ENCODE measurements at regions not wholly inside any gene's neighbourhood (a gene's known extent, or its start where the extent isn't known, plus 50 kb on each side); places are given as distances from the start of the nearest gene placed in this dataset.

GRCh38 chr1:218765753-218766152, 407.9 kb upstream of the LYPLAL1 start (continued):
- TF ChIP-seq POU5F1 (IDR thresholded peaks at IDR 0.05; ENCODE audit: borderline replicate concordance, low read depth, low read length, partially characterized antibody) (no peak), CHD4 (IDR thresholded peaks at IDR 0.05; ENCODE audit: insufficient read depth, insufficient replicate concordance, low read depth, low read length, poor library complexity, severe bottlenecking) (no peak), ZNF589 (CRISPR knock-in tag; IDR thresholded peaks at IDR 0.05; ENCODE audit: low read depth) (no peak), TFAM (CRISPR knock-in tag; conservative IDR thresholded peaks at IDR 0.05) (no peak), RAD51 (IDR thresholded peaks at IDR 0.05; ENCODE audit: borderline replicate concordance, low read depth) (no peak), EP300 (IDR thresholded peaks at IDR 0.05; ENCODE audit: low read length) (no peak)

- POLR2A ChIA-PET = no interaction called here
- DNase-seq (ENCODE audit: extremely low read depth in 1 of 4, low spot score in 3 of 4) (no peak), ATAC-seq (no peak), FAIRE-seq (no peak)
- intact Hi-C loops (cut with micrococcal nuclease) (no loop called here), in situ Hi-C loops (cut with MboI) (no loop called here)
- no peaks in the 10 kb centered on the region for H3K9me3 ChIP-seq (replicated peaks; ENCODE audit: control insufficient read depth, insufficient read depth, low read depth, low read length)
- WGBS (ENCODE audit: insufficient coverage, low coverage, missing lambda C conversion rate) = 3% methylated on average over 3 of the region's 3 CpGs
- H3K9ac ChIP-seq (ENCODE audit: insufficient read depth in 1 of 2, low read depth in 2 of 2, low read length in 2 of 2) = no peak overlapping the region
- CTCF ChIA-PET (ENCODE audit: low intra/inter-chr PET ratio) = no interaction called here
- no peak for TF ChIP-seq TCFL5 (CRISPR knock-in tag; conservative IDR thresholded peaks at IDR 0.05)
- no peak for TF ChIP-seq BDP1 (IDR thresholded peaks at IDR 0.05; ENCODE audit: insufficient read depth, insufficient read length)
- no peak for TF ChIP-seq KLF1 (tag; IDR thresholded peaks at IDR 0.05)
- TF ChIP-seq ATF4 (CRISPR knock-in tag; IDR thresholded peaks at IDR 0.05) = no peak
- no peak for TF ChIP-seq CEBPG (CRISPR knock-in tag; IDR thresholded peaks at IDR 0.05)
- TF ChIP-seq CEBPG (tag; conservative IDR thresholded peaks at IDR 0.05 in 1 of 2, IDR thresholded peaks at IDR 0.05 in 1 of 2) = no peak
- no peak for TF ChIP-seq ZNF551 (CRISPR knock-in tag; IDR thresholded peaks at IDR 0.05)
- TF ChIP-seq SMARCC2 (IDR thresholded peaks at IDR 0.05; ENCODE audit: low read depth) = no peak
- no peak overlapping the region for H3K27ac ChIP-seq (ENCODE audit: extremely low read depth, low read depth, low read length)
- no peaks in the 10 kb centered on the region for H3K79me2 ChIP-seq (ENCODE audit: control insufficient read depth, insufficient read depth, low read length)
- H3K4me2 ChIP-seq (ENCODE audit: insufficient read depth, low read length) = no peak overlapping the region
- H2AFZ ChIP-seq (ENCODE audit: low read depth, low read length) = no peak overlapping the region
- no TSS peak for BruUV-seq (replicated peaks)
- no peaks in the 10 kb centered on the region for H4K20me1 ChIP-seq (replicated peaks; ENCODE audit: control insufficient read depth, insufficient read depth, low read length)
- no peaks in the 10 kb centered on the region for H3K36me3 ChIP-seq (ENCODE audit: control insufficient read depth, insufficient read depth, low read length)
- no peaks in the 10 kb centered on the region for H3K4me1 ChIP-seq (replicated peaks in 1 of 2; ENCODE audit: control insufficient read depth in 2 of 2, insufficient read depth in 2 of 2, low read length in 2 of 2)
- H3K9me1 ChIP-seq (ENCODE audit: control insufficient read depth, insufficient read depth, low read length) = no peaks in the 10 kb centered on the region
- H3K27me3 ChIP-seq (ENCODE audit: control insufficient read depth in 2 of 2, insufficient read depth in 2 of 2, low read length in 2 of 2) = no peaks in the 10 kb centered on the region
- no peak overlapping the region for H3K4me3 ChIP-seq
Measured at GRCh38 chr1:218771931-218772330, 401.7 kb upstream of the LYPLAL1 start.
